GM23248 (cell line): ENCODE measurements at regions not wholly inside any gene's neighbourhood (a gene's known extent, or its start where the extent isn't known, plus 50 kb on each side); places are given as distances from the start of the nearest gene placed in this dataset.

ENCODE experiments used
- EZH2 ChIP-seq: fragments of 200-600 bp; sonication (generic); IDR thresholded peaks from 2 replicates; pipeline ENCODE4 v1.6.1; 2018; ENCODE audit warnings: antibody characterized with exemption, mild to moderate bottlenecking; ENCODE audit not compliant: insufficient read depth, poor library complexity, severe bottlenecking
- EZH2phosphoT487 ChIP-seq: fragments of 200-600 bp; sonication (generic); IDR thresholded peaks from 2 replicates; pipeline ENCODE4 v1.6.1; 2018; ENCODE audit warnings: antibody characterized with exemption, moderate library complexity, mild to moderate bottlenecking, low read depth; ENCODE audit not compliant: insufficient read depth

GRCh38 chr5:72630721-72631120 lies 123.5 kb upstream of the ZNF366 start:
- TF ChIP-seq EZH2: no peak
- TF ChIP-seq EZH2phosphoT487: no peak
